HG02642 (cell line): ENCODE measurements at regions not wholly inside any gene's neighbourhood (a gene's known extent, or its start where the extent isn't known, plus 50 kb on each side); places are given as distances from the start of the nearest gene placed in this dataset.
A peak's percentile ranks its signal among the peaks of the same experiment; 100 is the strongest.
"Not testable (repeated sequence)": the region's sequence is repeated elsewhere in the genome, so short reads cannot be mapped to it uniquely, and the experiment has no call there.

Experiments used
- ATAC-seq: cut with Tn5 transposase; IDR thresholded peaks from one replicate; pipeline ENCODE4 v1.9.1; 2021; ENCODE audit warnings: mild to moderate bottlenecking; ENCODE audit not compliant: unreplicated experiment, poor library complexity

- ATAC-seq = no peak
Measured at GRCh38 chr2:176423819-176424218, 154.6 kb downstream of the MTX2 start.

GRCh38 chr2:176424746-176425145 lies 155.5 kb downstream of the MTX2 start:
- ATAC-seq = no peak

DNA sequence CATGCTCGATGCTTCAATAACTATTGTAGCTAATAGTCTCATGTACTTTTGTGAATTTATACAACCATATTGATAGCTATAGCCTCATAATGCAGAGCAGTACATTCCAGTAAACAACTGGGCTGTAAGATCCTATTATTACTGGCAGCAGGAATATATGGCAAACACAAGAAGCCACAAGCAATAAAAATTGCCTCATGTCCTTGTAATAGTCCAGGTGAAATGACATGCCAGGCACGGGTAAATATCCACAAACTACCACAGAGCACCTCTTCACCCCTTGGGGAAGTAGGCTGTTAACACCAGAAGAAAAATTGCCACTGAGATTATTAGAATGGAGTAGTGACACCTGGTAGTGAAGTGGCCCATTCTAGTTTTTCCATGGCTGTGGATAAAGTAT lies 158.3 kb downstream of the MTX2 start:
- no peak for ATAC-seq

DNA sequence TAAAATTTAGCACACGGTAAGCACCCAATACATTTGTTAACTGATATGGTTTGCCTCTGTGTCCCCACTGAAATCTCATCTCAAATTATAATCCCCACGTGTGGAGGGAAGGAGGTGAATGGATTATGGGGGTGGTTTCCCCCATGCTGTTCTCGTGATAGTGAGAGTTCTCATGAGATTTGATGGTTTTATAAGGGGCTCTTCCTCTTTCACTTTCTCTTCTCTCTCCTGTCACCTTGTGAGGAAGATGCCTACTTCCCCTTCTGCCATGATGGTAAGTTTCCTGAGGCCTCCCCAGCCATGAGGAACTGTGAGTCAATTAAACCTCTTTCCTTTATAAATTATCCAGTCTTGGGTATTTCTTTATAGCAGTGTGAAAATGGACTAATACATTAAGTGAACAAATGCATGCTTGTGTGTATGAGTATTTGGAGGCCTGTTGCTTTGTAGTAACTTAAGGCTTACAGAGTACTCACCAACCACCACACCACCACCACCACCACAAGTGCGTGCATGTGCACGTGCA lies 159.8 kb downstream of the MTX2 start:
- ATAC-seq = not testable (repeated sequence)

DNA sequence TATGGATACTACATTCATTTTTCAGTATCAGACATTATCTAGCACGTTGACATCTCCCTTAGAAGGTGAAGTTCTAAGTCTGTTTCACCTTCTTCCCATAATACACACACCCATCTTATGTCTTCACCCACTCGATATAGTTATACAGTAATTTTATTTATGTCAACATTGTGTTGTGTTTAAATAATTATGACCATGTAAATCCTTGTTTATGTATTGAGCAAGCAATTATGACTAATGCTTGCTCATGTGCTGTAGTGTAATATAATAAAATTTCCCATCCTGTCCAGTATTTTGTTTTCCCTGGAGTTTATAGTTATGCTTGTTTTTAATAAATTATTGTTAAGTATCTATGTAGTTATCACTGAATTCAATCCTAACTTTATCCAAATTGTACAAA lies 163.2 kb downstream of the MTX2 start:
- ATAC-seq = no peak

DNA sequence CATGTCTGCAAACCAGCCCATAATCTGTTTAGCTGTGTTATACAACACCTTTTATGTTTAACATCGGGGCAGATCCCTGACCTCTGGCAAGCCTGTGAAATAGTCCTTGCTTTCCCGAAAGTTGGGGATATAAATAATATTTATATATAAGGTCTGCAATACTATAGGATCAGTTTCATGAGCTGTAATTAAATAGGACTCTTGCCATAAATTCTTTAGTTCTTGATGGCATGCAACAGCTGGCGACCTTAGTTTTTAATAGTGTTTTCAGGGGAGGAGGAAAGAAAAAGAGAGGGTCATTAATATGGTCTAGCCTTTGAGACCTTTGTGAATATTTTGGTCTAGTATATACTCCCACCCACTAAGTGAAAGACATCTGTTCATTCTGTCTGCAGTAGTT lies 166.5 kb downstream of the MTX2 start:
- no peak for ATAC-seq

- ATAC-seq = no peak
Measured at GRCh38 chr2:176443946-176444345, 174.7 kb downstream of the MTX2 start.

GRCh38 chr2:176445956-176446355 lies 176.7 kb downstream of the MTX2 start:
- ATAC-seq = no peak

DNA sequence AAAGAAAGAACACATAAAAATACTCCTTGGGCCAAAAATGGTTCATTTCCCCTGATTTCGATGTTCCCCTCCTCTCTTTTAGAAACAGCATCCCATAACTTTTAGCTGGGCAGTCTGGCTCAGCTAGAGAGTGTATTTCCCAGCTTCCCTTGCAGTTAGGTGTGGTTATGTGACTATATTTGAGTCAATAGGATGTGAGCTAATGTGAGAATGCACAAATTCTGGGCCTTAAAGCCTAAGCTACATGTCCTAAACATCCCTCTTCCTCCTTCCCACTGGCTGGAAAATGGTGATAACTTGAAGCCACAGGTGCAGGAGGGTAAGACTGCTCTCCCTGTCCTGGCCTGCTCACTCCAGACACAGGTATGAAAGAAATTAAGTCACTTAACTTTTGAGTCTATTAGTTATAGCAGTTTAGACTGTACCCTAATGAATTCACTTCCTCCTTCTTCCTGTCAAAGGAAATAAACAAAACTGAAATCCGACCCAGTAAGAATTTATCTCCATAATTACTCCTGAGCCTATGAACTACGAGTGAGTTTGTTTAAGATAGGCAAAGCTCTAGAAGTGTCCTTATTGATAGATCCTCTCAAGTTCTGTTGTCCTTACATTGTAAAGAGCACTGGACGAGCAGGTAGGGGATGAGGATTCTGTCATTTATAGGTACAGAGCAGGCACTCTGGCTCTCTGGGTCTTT lies 177.6 kb downstream of the MTX2 start:
- no peak for ATAC-seq

DNA sequence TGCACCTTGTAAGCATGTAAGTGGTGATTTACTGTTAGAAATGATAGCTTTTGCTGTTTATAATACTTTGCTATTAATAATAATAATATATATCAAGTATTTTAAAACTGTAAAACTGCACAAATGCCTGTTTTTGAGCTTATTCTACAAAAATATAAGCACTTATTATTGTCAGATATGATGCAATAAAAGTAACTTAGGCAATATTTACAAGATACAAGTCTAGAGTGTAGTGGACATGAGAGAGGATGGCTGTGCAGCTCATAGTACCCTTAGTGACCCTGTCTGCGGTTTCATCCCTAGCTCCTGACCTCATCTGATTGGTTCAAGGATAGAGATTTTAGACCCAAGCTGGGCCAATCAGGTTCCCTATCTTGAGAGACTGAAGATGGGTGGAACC lies 178.4 kb downstream of the MTX2 start:
- no peak for ATAC-seq

DNA sequence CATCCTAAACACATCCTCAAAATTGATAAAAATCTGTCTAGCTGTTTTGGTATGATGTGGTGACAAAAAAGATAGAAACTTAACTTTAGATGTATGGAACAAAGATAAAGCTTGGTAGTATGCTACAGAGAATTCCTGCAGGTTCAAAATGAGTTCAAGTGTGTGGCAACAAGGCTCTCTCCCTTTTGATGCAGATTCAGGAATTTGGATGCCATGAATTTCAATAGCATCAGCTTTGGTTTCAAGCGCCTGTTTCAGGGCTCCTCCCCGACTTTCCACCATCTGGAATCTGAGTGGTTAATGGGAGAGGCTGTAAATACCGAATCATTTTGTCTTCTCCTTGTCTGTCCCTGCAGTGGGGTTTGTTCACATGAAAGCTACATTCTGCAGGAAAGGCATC lies 180.6 kb downstream of the MTX2 start:
- ATAC-seq = no peak

DNA sequence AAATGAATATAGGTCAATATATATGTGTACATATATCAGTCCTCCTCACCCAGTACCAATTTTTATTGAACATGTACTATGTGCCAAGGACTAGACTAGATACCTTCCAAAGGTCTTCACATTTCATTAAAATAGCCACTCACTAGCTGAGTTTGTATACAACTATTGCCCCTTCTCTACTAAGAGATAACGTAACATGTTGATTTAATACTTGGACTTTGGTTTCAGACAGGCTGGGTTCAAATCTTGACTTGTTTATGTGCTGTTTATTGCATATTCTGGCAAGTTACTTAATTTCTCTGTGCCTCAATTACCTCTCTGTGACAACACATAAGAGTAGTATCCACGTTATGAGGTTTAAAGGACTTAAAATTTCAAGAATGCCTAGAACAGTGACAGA lies 184.5 kb downstream of the MTX2 start:
- ATAC-seq = no peak

GRCh38 chr2:176454893-176455815 lies 185.9 kb downstream of the MTX2 start:
- peak; percentile 55 for ATAC-seq

DNA sequence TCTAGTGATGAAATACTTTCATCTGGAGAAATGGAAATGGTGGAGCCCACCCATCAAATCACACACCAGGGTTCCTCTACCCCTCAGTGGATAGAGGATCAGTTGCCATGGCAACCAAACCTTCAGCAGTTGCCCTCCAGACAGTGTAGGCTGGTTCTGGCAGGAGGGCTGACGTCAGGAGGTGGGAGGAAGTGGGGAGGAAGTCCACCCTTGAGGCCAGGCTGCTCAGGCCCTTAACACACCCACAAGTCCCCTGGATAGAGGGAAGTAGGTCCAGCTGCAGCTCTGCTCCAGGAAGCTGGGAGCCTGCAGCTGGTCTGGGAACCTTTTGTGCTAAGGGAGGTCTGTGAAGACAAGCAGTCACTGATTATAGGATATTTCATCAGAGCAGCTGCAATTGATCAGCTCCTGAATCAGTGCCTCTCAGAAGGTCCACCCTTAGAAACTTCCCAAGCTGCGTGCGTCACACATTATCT lies 186.6 kb downstream of the MTX2 start:
- no peak for ATAC-seq

DNA sequence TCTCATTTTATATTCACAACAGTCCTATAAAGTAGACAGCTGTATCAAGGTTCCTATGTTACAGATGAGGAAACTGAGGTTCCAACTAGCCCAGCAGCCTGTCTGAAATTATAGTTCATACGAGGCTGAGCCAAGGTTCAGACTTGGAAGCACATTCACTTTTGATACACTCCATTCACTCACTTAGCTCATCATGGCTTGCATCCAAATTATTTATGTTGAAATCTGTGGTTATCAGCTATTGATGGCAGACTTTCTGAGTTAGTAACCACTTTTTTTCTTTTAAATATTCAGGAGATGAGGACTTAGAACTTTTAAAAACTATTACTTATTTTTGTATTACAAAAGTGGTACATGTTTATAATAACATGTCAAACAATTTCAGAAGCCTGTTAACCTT lies 188.2 kb downstream of the MTX2 start:
- ATAC-seq = no peak

DNA sequence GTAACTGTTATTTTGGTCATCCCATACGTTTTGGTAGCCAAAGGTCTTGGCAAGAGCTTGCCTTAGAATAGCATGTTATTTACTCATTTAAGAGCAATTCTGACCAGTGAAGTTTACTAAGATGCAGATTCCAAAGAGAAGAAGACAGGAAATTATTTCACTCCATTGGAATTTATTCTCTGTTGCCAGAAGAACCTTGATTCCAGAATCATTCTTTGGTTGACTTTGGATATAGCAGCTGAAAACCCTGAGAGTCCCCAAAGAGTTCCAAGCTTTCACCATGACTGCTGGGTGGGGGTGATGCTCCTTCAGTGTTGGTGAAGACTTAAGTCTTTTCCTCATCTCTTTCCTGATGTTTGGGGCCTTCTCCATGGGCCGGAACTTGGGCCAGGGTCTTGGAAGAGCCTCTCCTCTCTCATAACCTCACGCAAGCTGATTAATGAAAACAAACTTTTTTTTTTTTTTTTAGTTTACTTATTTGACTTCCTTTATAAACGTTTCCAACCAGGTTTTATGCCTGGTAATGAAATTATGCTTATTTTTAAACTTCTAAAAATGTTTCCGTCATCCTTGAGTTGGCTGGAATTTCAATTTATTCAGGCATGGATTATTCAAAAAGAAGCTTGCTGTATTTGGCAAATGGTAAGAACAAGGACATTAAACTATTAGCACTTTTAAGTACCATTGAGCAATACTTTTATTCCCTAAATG lies 192.0 kb downstream of the MTX2 start:
- no peak for ATAC-seq

GRCh38 chr2:176461809-176462670 lies 192.8 kb downstream of the MTX2 start:
- ATAC-seq = no peak

DNA sequence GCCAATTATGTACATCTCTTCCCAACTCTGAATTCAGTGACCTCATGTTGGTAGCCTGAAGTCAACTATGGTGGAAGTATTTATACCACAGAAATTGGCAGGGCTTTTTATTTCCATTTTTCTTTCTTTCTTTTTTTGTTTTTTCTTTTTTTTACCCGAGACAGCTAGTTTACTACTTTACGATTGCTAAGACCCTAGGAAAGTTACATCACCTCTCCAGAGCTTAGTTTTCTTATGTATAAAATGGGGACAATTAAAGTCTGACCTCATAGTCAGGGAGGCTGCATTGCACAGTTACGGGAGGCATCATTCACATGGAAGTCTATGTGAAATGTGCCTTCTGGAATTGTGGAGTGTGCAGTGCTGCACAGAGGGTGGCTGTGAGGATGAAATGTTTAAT lies 194.3 kb downstream of the MTX2 start:
- no peak for ATAC-seq

- no peak for ATAC-seq
Measured at GRCh38 chr2:176464886-176465564, 195.8 kb downstream of the MTX2 start.
